PC-9 (cell line): ENCODE measurements at regions not wholly inside any gene's neighbourhood (a gene's known extent, or its start where the extent isn't known, plus 50 kb on each side); places are given as distances from the start of the nearest gene placed in this dataset.

ENCODE experiments used
- BruUV-seq: library from RNA; stranded (reverse); fragments of 400-500 nt; replicated peaks from 2 replicates; lab custom pipeline; 2021; lab: Mats Ljungman, UMichigan
- CTCF ChIA-PET: fragments of 300-600 bp; sonication (Branson Sonifier 250); formaldehyde crosslinking; loops from one replicate; lab custom pipeline; 2022; ENCODE audit warnings: antibody characterized with exemption; lab: Charles Lee
- POLR2A ChIA-PET: fragments of 300-600 bp; sonication (Branson Sonifier 250); formaldehyde crosslinking; loops from one replicate; lab custom pipeline; 2022; ENCODE audit warnings: antibody characterized with exemption; ENCODE audit not compliant: unreplicated experiment; lab: Charles Lee
- DNase-seq, 2 experiments: peaks; one replicate each; pipeline versions ENCODE4 v3.0.0 to v3.0.0-alpha.2; 2015 to 2022; ENCODE audit warnings: mixed read lengths in 1 of 2
- H2AFZ ChIP-seq: fragments of 200-600 bp; sonication (generic); 2 replicates; pipeline ENCODE4 v1.8.1; 2017; ENCODE audit warnings: antibody characterized with exemption
- H3F3A ChIP-seq: fragments of 200-600 bp; sonication (generic); 2 replicates; pipeline ENCODE4 v1.8.1; 2017; ENCODE audit warnings: antibody characterized with exemption, mild to moderate bottlenecking, low read depth; ENCODE audit not compliant: insufficient read depth
- H3K27ac ChIP-seq: fragments of 200-600 bp; sonication (generic); 2 replicates; pipeline ENCODE4 v1.6.1; 2016; ENCODE audit warnings: mixed run types
- H3K27me3 ChIP-seq: fragments of 200-600 bp; sonication (generic); 2 replicates; pipeline ENCODE4 v1.6.1; 2016; ENCODE audit warnings: low read depth, mixed run types; ENCODE audit not compliant: insufficient read depth
- H3K36me3 ChIP-seq: fragments of 200-600 bp; sonication (generic); 2 replicates; pipeline ENCODE4 v1.6.1; 2016; ENCODE audit warnings: low read depth, mixed run types
- H3K4me1 ChIP-seq: fragments of 200-600 bp; sonication (generic); replicated peaks from 2 replicates; pipeline ENCODE4 v1.6.1; 2016; ENCODE audit warnings: mixed run types; ENCODE audit not compliant: insufficient read depth
- H3K4me2 ChIP-seq: fragments of 200-600 bp; sonication (generic); 2 replicates; pipeline ENCODE4 v1.6.1; 2017; ENCODE audit warnings: mixed run types
- H3K4me3 ChIP-seq: fragments of 200-600 bp; sonication (generic); 2 replicates; pipeline ENCODE4 v1.6.1; 2016; ENCODE audit warnings: mixed run types
- H3K79me2 ChIP-seq: fragments of 200-600 bp; sonication (generic); 2 replicates; pipeline ENCODE4 v1.6.1; 2017; ENCODE audit warnings: low read depth, mixed run types
- H3K9me2 ChIP-seq: fragments of 200-600 bp; sonication (generic); 2 replicates; pipeline ENCODE4 v1.8.1; 2017; ENCODE audit warnings: mild to moderate bottlenecking; ENCODE audit not compliant: insufficient read depth
- H3K9me3 ChIP-seq: fragments of 200-600 bp; sonication (generic); 2 replicates; pipeline ENCODE4 v1.8.1; 2016; ENCODE audit warnings: low read depth; ENCODE audit not compliant: insufficient read depth
- H4K20me1 ChIP-seq: fragments of 200-600 bp; sonication (generic); 2 replicates; pipeline ENCODE4 v1.8.1; 2017; ENCODE audit not compliant: insufficient read depth
- EZH2 ChIP-seq: fragments of 200-600 bp; sonication (generic); IDR thresholded peaks from 2 replicates; pipeline ENCODE4 v1.8.0; 2017; ENCODE audit warnings: antibody characterized with exemption, low read depth
- intact Hi-C: fragments of 100-400 bp; cut with micrococcal nuclease; formaldehyde crosslinking; loops from one replicate; pipeline ENCODE4 v1.10.0; 2022; ENCODE audit not compliant: unreplicated experiment
- TF ChIP-seq, protein P1 (sequence below): fragments of 200-600 bp; sonication (generic); conservative IDR thresholded peaks from 2 replicates; pipeline ENCODE4 v1.6.1; 2017; ENCODE audit warnings: mixed run types, antibody characterized with exemption, mild to moderate bottlenecking, moderate library complexity

DNA sequence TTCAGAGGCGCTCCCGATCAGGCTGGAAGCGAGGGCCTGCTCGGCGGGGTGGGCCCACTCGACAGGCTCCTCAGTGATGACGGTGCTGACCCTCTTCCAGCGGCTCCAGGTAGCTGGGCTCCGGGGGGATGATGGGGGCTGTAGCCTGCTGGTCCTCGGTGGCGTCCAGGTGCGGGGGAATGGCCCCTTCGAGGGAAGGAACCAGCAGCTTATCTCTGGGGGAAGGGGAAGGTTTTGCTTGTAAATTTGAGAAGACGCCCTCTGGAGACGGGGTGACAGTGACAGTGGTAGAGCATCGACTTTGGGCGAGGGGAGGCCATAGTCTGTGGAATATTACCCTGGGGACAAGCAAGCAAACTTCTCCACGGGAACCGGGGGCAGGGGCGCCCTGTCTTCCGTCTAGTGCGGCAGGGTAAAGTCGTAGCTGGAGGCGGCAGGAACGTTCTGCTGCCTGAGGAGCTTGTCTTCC is 891.9 kb upstream of the LRRTM1 start:
- no peaks in the 10 kb centered on the region for H3K9me2 ChIP-seq
- no peak overlapping the region for H3K4me2 ChIP-seq
- no peaks in the 10 kb centered on the region for H3K9me3 ChIP-seq
- CTCF ChIA-PET = no interaction called here
- POLR2A ChIA-PET = no interaction called here
- H3K27ac ChIP-seq = no peak overlapping the region
- H3K79me2 ChIP-seq = no peaks in the 10 kb centered on the region
- no peaks in the 10 kb centered on the region for H3K4me1 ChIP-seq
- DNase-seq = no peak
- BruUV-seq = no TSS peak
- peaks cover 10% of the 10 kb centered on the region; the same call in 1 of the 2 replicates for H3K27me3 ChIP-seq
- H3K4me3 ChIP-seq = no peak overlapping the region
- H3F3A ChIP-seq = no peaks in the 10 kb centered on the region
- no peaks in the 10 kb centered on the region for H3K36me3 ChIP-seq
- TF ChIP-seq, protein P1, sequence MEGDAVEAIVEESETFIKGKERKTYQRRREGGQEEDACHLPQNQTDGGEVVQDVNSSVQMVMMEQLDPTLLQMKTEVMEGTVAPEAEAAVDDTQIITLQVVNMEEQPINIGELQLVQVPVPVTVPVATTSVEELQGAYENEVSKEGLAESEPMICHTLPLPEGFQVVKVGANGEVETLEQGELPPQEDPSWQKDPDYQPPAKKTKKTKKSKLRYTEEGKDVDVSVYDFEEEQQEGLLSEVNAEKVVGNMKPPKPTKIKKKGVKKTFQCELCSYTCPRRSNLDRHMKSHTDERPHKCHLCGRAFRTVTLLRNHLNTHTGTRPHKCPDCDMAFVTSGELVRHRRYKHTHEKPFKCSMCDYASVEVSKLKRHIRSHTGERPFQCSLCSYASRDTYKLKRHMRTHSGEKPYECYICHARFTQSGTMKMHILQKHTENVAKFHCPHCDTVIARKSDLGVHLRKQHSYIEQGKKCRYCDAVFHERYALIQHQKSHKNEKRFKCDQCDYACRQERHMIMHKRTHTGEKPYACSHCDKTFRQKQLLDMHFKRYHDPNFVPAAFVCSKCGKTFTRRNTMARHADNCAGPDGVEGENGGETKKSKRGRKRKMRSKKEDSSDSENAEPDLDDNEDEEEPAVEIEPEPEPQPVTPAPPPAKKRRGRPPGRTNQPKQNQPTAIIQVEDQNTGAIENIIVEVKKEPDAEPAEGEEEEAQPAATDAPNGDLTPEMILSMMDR = no peak
- TF ChIP-seq EZH2 = no peak
- no peaks in the 10 kb centered on the region for H4K20me1 ChIP-seq
- intact Hi-C loops = no loop called here
- no peak overlapping the region for H2AFZ ChIP-seq

DNA sequence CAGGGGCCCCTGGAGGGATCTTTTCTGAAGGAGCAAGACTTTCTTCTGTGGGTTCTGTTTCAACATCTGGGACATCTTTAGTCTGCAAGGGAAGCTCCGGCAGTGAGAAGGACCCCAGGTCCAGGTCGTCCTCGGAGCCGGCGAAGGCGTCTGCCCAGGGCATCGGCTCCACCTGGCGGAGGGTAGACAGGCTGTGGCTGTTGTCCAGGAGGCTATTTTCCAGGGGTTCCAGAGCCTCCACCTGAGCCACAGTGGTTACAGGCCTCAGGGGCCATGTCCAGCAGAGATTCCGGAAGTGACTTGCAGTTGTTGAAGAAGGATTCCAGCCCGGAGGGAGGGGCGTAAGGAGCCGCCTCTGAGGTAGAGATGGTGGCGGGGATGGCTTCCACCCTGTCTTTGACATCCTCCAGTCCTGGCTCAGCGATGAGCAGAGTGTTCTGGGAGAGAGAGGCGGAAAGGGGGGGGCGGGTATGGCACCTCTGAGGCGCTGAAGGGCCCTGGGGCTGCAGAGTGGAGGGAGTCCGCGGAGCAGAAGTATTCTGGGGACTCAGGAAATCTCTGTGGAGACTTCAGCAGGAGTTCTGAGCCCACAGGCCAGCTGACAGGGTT is 891.3 kb upstream of the LRRTM1 start:
- no TSS peak for BruUV-seq
- POLR2A ChIA-PET = no interaction called here
- intact Hi-C loops = no loop called here
- CTCF ChIA-PET = no interaction called here
- no peaks in the 10 kb centered on the region for H3K9me2 ChIP-seq
- no peak overlapping the region for H3K27ac ChIP-seq
- peaks cover 10% of the 10 kb centered on the region; the same call in 1 of the 2 replicates for H3K27me3 ChIP-seq
- H2AFZ ChIP-seq = no peak overlapping the region
- TF ChIP-seq EZH2 = no peak
- TF ChIP-seq, protein P1 = no peak
- no peaks in the 10 kb centered on the region for H3K4me1 ChIP-seq
- no peaks in the 10 kb centered on the region for H3K79me2 ChIP-seq
- no peaks in the 10 kb centered on the region for H3K9me3 ChIP-seq
- no peaks in the 10 kb centered on the region for H3K36me3 ChIP-seq
- no peak overlapping the region for H3K4me2 ChIP-seq
- H4K20me1 ChIP-seq = no peaks in the 10 kb centered on the region
- DNase-seq = no peak
- no peaks in the 10 kb centered on the region for H3F3A ChIP-seq
- no peak overlapping the region for H3K4me3 ChIP-seq

DNA sequence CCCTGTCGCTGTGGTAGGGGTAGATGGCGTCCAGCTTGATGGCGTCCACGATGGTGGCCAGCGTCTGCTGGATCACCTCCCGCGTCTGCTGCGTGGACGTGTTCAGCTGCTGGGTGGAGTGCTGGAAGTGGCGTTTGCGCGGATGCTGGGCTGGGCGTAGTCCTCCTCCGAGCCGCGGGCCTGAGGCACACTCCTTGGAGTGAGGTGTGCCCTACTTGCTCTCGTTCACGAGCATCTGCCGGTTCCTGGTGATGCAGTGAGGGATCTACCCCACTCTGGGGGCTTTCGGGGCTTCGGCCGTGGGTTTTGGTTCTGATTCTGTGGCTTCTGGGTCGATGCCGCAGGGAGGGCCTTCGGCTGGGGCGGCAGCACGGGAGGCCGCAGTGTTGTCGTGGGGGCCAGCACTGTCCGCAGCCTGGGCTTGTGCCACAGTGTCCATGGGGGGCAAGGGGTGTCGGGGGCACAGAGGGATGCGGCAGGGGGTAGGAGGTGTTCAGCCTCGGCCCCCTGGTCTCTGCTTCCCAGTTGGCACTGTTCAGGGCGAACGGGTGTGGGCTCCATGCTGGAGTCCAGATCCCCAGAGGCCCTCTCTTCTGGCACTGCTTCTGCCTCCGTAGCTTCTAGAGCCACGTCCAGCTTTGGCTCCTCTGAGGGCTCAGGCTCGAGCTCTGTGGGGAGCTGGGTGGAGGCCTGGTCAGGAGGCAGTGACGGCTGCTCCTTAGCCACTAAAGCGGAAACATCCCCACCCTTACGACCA is 890.6 kb upstream of the LRRTM1 start:
- Histone ChIP-seq H3K27ac (no peak overlapping the region), H3K4me3 (no peak overlapping the region), H3K79me2 (no peaks in the 10 kb centered on the region), H3K9me2 (no peaks in the 10 kb centered on the region), H3K36me3 (no peaks in the 10 kb centered on the region), H3K9me3 (no peaks in the 10 kb centered on the region), H3K27me3 (peaks cover 9% of the 10 kb centered on the region; the same call in 1 of the 2 replicates), H3K4me2 (no peak overlapping the region), H4K20me1 (no peaks in the 10 kb centered on the region), H3K4me1 (no peaks in the 10 kb centered on the region), H2AFZ (no peak overlapping the region), H3F3A (no peaks in the 10 kb centered on the region)
- POLR2A ChIA-PET = no interaction called here
- no TSS peak for BruUV-seq
- intact Hi-C loops = no loop called here
- CTCF ChIA-PET = no interaction called here
- TF ChIP-seq, protein P1 = no peak
- TF ChIP-seq EZH2 = no peak
- DNase-seq = no peak
